K562 (cell line): ENCODE measurements at regions not wholly inside any gene's neighbourhood (a gene's known extent, or its start where the extent isn't known, plus 50 kb on each side); places are given as distances from the start of the nearest gene placed in this dataset.

Experiments used
- ATAC-seq: fragments of 200-7000 bp; cut with Tn5 transposase; 3 replicates; pipeline ENCODE4 v1.9.1; 2020; ENCODE audit warnings: moderate library complexity
- BruUV-seq: library from RNA; stranded (reverse); fragments of 400-500 nt; replicated peaks from 2 replicates; lab custom pipeline; 2021; lab: Mats Ljungman, UMichigan
- CTCF ChIA-PET: fragments of 300-600 bp; formaldehyde crosslinking; extraction: SDS; loops from one replicate; lab custom pipeline; 2021; ENCODE audit warnings: low intra/inter-chr PET ratio; lab: Yijun Ruan, JAX
- POLR2A ChIA-PET: fragments of 300-600, 350-650 bp; sonication (Branson Sonifier 250); formaldehyde crosslinking; extraction: SDS; loops from one replicate; lab custom pipeline; 2021; ENCODE audit warnings: antibody characterized with exemption, inconsistent platforms; lab: Yijun Ruan, JAX
- DNase-seq, 4 experiments: peaks; one replicate each; pipeline versions ENCODE4 v3.0.0 to v3.0.0-alpha.2; 2011 to 2018; ENCODE audit warnings: low spot score in 3 of 4, mixed read lengths in 3 of 4; ENCODE audit errors: extremely low read depth in 1 of 4
- FAIRE-seq: peaks from 2 replicates; lab custom pipeline; 2011; peaks lifted over from hg19 to GRCh38; lab: Jason Lieb, UNC
- H2AFZ ChIP-seq: 2 replicates; pipeline ENCODE4 v1.6.0; 2011; ENCODE audit warnings: low read depth, low read length, control low read depth, inconsistent platforms
- H3K27ac ChIP-seq: fragments of 200-600 bp; 3 replicates; pipeline ENCODE4 v1.8.0; 2011; ENCODE audit warnings: low read depth, mild to moderate bottlenecking, control low read depth, inconsistent platforms, low read length, moderate library complexity, mixed read lengths; ENCODE audit errors: extremely low read depth
- H3K27me3 ChIP-seq, 2 experiments: fragments of 300-600 bp in 1 of 2; 2 replicates in 1 of 2; 3 replicates in 1 of 2; pipeline versions ENCODE4 v1.6.0 to v1.8.0; 2011; ENCODE audit warnings: inconsistent platforms in 2 of 2, low read length in 2 of 2, mild to moderate bottlenecking in 1 of 2, mixed read lengths in 1 of 2, moderate library complexity in 1 of 2; ENCODE audit not compliant: control insufficient read depth in 2 of 2, insufficient read depth in 2 of 2
- H3K36me3 ChIP-seq: fragments of 300-600 bp; 3 replicates; pipeline ENCODE4 v1.8.0; 2011; ENCODE audit warnings: mild to moderate bottlenecking, low read length, inconsistent platforms; ENCODE audit not compliant: control insufficient read depth, insufficient read depth
- H3K4me1 ChIP-seq, 2 experiments: fragments of 200-600 bp in 1 of 2; replicated peaks in 1 of 2; 2 replicates in 1 of 2; 3 replicates in 1 of 2; pipeline versions ENCODE4 v1.5.1 to v1.8.0; 2011; ENCODE audit warnings: inconsistent platforms in 2 of 2, low read length in 2 of 2, mild to moderate bottlenecking in 1 of 2, mixed read lengths in 1 of 2, moderate library complexity in 1 of 2; ENCODE audit not compliant: control insufficient read depth in 2 of 2, insufficient read depth in 2 of 2
- H3K4me2 ChIP-seq: 2 replicates; pipeline ENCODE4 v1.6.1; 2011; ENCODE audit warnings: low read length, control low read depth, inconsistent platforms, mixed read lengths; ENCODE audit not compliant: insufficient read depth
- H3K4me3 ChIP-seq: fragments of 200-600 bp; sonication (generic), shearing (Covaris generic); 2 replicates; pipeline ENCODE4 v1.5.1; 2016; ENCODE audit warnings: control low read depth, inconsistent platforms
- H3K79me2 ChIP-seq: fragments of 200-600 bp; 3 replicates; pipeline ENCODE4 v1.8.0; 2011; ENCODE audit warnings: low read length, inconsistent platforms; ENCODE audit not compliant: control insufficient read depth, insufficient read depth
- H3K9ac ChIP-seq, 2 experiments: 2 replicates each; pipeline versions ENCODE4 v1.6.0 to v1.6.1; 2011; ENCODE audit warnings: low read depth in 2 of 2, low read length in 2 of 2, control low read depth in 1 of 2, inconsistent platforms in 1 of 2, mild to moderate bottlenecking in 1 of 2, mixed read lengths in 1 of 2; ENCODE audit not compliant: insufficient read depth in 1 of 2
- H3K9me1 ChIP-seq: one replicate; pipeline ENCODE4 v1.6.0; 2011; ENCODE audit warnings: inconsistent platforms, mild to moderate bottlenecking, low read length, moderate library complexity; ENCODE audit not compliant: control insufficient read depth, insufficient read depth
- H3K9me3 ChIP-seq: replicated peaks from 2 replicates; pipeline ENCODE4 v1.5.1; 2011; ENCODE audit warnings: low read depth, low read length, inconsistent platforms; ENCODE audit not compliant: control insufficient read depth, insufficient read depth
- H4K20me1 ChIP-seq: replicated peaks from 2 replicates; pipeline ENCODE4 v1.6.1; 2011; ENCODE audit warnings: low read length, inconsistent platforms, mixed read lengths; ENCODE audit not compliant: control insufficient read depth, insufficient read depth
- ARID3A ChIP-seq: IDR thresholded peaks from 2 replicates; pipeline ENCODE4 v1.6.1; 2012; ENCODE audit warnings: low read depth, low read length, improper control_type of control experiment, borderline replicate concordance
- CTBP1 ChIP-seq: fragments of 450-650 bp; IDR thresholded peaks from 2 replicates; pipeline ENCODE4 v1.6.1; 2016; ENCODE audit warnings: borderline replicate concordance
- ELK1 ChIP-seq: sonication (generic); formaldehyde crosslinking; IDR thresholded peaks from 2 replicates; pipeline ENCODE4 v1.8.1; 2022; ENCODE audit warnings: missing genetic modification reagents
- MECOM ChIP-seq: fragments of 250-450 bp; sonication (Bioruptor Pico); IDR thresholded peaks from 2 replicates; pipeline ENCODE4 v1.8.0; 2022; ENCODE audit warnings: inconsistent platforms
- RB1 ChIP-seq: fragments of 450-650 bp; IDR thresholded peaks from 2 replicates; pipeline ENCODE4 v1.6.1; 2017; ENCODE audit warnings: low read depth, mild to moderate bottlenecking
- TFE3 ChIP-seq: fragments of 450-650 bp; formaldehyde crosslinking; IDR thresholded peaks from 2 replicates; pipeline ENCODE4 v1.4.0; 2020; ENCODE audit warnings: mild to moderate bottlenecking, mixed read lengths
- ZBTB26 ChIP-seq: fragments of 450-650 bp; formaldehyde crosslinking; IDR thresholded peaks from 2 replicates; pipeline ENCODE4 v1.4.0; 2022; ENCODE audit warnings: missing genetic modification characterization
- ZNF280B ChIP-seq: fragments of 250-450 bp; sonication (Bioruptor Pico); IDR thresholded peaks from 2 replicates; pipeline ENCODE4 v1.5.1; 2021; ENCODE audit warnings: mild to moderate bottlenecking
- ZNF79 ChIP-seq: fragments of 250-450 bp; sonication (Bioruptor Pico); IDR thresholded peaks from 2 replicates; pipeline ENCODE4 v1.4.0; 2020; ENCODE audit warnings: low read depth, mild to moderate bottlenecking, moderate library complexity
- ZSCAN32 ChIP-seq: fragments of 450-650 bp; formaldehyde crosslinking; IDR thresholded peaks from 2 replicates; pipeline ENCODE4 v1.4.0; 2020; ENCODE audit warnings: mild to moderate bottlenecking, moderate library complexity
- WGBS: fragments of 100-300 bp; shearing (Covaris generic); methylation state at CpG from one replicate; pipeline ENCODE4 v1.1.6; 2016; ENCODE audit warnings: low coverage, mixed read lengths; ENCODE audit not compliant: insufficient coverage; ENCODE audit errors: missing lambda C conversion rate; 5-methylcytosine and 5-hydroxymethylcytosine counted together
- in situ Hi-C: fragments of 300-500 bp; cut with MboI; formaldehyde crosslinking; loops from 4 replicates; pipeline ENCODE4 v1.15.0; 2018; ENCODE audit warnings: inconsistent platforms, mixed read lengths
- intact Hi-C: fragments of 100-400 bp; cut with micrococcal nuclease; formaldehyde crosslinking; loops from 2 replicates; pipeline ENCODE4 v1.14.2; 2022

- TF ChIP-seq ELK1 (CRISPR knock-in tag): no peak
- no peak for TF ChIP-seq ARID3A
- TF ChIP-seq RB1: no peak
- intact Hi-C loops (no loop called here), in situ Hi-C loops (no loop called here)
- ChIA-PET POLR2A (no interaction called here), CTCF (no interaction called here)
- no peak overlapping the region for H3K9ac ChIP-seq
- no peaks in the 10 kb centered on the region for H3K36me3 ChIP-seq
- H2AFZ ChIP-seq: no peak overlapping the region
- H3K27ac ChIP-seq: no peak overlapping the region
- H3K4me1 ChIP-seq: no peaks in the 10 kb centered on the region
- H3K9me1 ChIP-seq: no peaks in the 10 kb centered on the region
- H3K27me3 ChIP-seq: no peaks in the 10 kb centered on the region
- H4K20me1 ChIP-seq: no peaks in the 10 kb centered on the region
- no peaks in the 10 kb centered on the region for H3K79me2 ChIP-seq
- no peak overlapping the region for H3K4me2 ChIP-seq
- DNase-seq (no peak), FAIRE-seq (no peak), ATAC-seq (no peak)
- no peak overlapping the region for H3K4me3 ChIP-seq
- no TSS peak for BruUV-seq
- H3K9me3 ChIP-seq: no peaks in the 10 kb centered on the region
These were observed 388.7 kb upstream of the PTPRD start for GRCh38 chr9:11001546-11001945.

- H3K4me2 ChIP-seq: no peak overlapping the region
- BruUV-seq: no TSS peak
- ATAC-seq (no peak), FAIRE-seq (no peak), DNase-seq (no peak)
- no peaks in the 10 kb centered on the region for H4K20me1 ChIP-seq
- no peak overlapping the region for H3K27ac ChIP-seq
- ChIA-PET CTCF (no interaction called here), POLR2A (no interaction called here)
- H3K27me3 ChIP-seq: no peaks in the 10 kb centered on the region
- intact Hi-C loops: no loop called here
- H3K9ac ChIP-seq: no peak overlapping the region
- no peak overlapping the region for H2AFZ ChIP-seq
- H3K4me3 ChIP-seq: no peak overlapping the region
- H3K79me2 ChIP-seq: no peaks in the 10 kb centered on the region
- no peaks in the 10 kb centered on the region for H3K9me3 ChIP-seq
- H3K4me1 ChIP-seq: no peaks in the 10 kb centered on the region
- 0% methylated on average over 1 of the region's 1 CpG for WGBS
- H3K9me1 ChIP-seq: no peaks in the 10 kb centered on the region
- H3K36me3 ChIP-seq: no peaks in the 10 kb centered on the region
- in situ Hi-C loops: no loop called here
- no peak for TF ChIP-seq MECOM (CRISPR knock-in tag)
- TF ChIP-seq ZBTB26 (CRISPR knock-in tag): no peak
- no peak for TF ChIP-seq ZNF280B (CRISPR knock-in tag)
- no peak for TF ChIP-seq TFE3 (CRISPR knock-in tag)
- no peak for TF ChIP-seq ZNF79
- no peak for TF ChIP-seq CTBP1
- no peak for TF ChIP-seq ZSCAN32 (CRISPR knock-in tag)
These were observed 389.9 kb upstream of the PTPRD start for GRCh38 chr9:11002705-11003104.
